ENCODE measurements at regions not wholly inside any gene's neighbourhood (a gene's known extent, or its start where the extent isn't known, plus 50 kb on each side); places are given as distances from the start of the nearest gene placed in this dataset.

DNA sequence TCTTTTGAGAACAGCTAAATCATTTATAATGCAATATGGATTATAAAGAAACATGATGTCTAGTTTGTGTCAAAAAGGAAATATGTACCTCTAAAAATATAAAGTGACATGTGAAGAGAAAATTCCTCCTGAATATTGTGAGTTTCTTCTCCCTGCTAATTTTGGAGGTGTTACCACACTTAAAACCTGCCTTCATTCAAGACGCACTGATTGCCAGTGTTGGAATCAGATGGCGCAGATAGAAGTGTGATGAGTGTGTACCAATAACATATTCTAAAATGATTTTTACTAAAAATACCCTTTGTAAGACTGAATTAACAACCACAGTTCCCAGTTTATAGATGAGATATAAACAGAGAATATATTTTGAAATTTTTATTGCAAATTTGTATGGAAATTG is 681.8 kb upstream of the LRATD1 start:
- DNase-seq = no peak
- Histone ChIP-seq H3K27me3 (no peaks in the 10 kb centered on the region), H3K36me3 (no peaks in the 10 kb centered on the region), H3K4me1 (no peaks in the 10 kb centered on the region), H3K9me3 (no peaks in the 10 kb centered on the region), H3K27ac (no peak overlapping the region), H3K4me3 (no peak overlapping the region)
- TF ChIP-seq, protein P1, sequence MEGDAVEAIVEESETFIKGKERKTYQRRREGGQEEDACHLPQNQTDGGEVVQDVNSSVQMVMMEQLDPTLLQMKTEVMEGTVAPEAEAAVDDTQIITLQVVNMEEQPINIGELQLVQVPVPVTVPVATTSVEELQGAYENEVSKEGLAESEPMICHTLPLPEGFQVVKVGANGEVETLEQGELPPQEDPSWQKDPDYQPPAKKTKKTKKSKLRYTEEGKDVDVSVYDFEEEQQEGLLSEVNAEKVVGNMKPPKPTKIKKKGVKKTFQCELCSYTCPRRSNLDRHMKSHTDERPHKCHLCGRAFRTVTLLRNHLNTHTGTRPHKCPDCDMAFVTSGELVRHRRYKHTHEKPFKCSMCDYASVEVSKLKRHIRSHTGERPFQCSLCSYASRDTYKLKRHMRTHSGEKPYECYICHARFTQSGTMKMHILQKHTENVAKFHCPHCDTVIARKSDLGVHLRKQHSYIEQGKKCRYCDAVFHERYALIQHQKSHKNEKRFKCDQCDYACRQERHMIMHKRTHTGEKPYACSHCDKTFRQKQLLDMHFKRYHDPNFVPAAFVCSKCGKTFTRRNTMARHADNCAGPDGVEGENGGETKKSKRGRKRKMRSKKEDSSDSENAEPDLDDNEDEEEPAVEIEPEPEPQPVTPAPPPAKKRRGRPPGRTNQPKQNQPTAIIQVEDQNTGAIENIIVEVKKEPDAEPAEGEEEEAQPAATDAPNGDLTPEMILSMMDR (IDR thresholded peaks at IDR 0.05) = no peak
- intact Hi-C loops (cut with DNase I; ENCODE audit: low total_unique reads) = no loop called here

DNA sequence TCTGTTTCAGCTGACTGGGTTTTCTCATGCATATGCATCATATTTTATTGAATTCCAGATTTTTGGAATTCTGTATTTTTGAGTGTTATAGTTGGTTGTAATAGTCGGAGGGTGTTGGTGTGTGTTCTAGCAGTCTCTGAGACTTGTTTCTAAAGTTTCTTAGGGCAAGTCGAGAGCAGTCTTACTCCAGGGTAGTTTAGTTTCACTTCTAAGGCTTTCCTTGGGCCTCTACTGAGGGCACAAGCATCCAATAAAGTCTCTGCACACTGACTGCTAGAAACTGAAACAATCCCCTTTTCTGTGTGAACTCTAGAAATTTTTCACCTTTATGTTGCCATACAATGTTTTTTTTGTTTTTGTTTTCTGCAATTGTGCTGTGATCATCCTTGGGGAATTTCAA is 663.7 kb upstream of the LRATD1 start:
- H3K4me3 ChIP-seq = no peak overlapping the region
- H3K27me3 ChIP-seq = no peaks in the 10 kb centered on the region
- TF ChIP-seq, protein P1 (IDR thresholded peaks at IDR 0.05) = no peak
- H3K9me3 ChIP-seq = no peaks in the 10 kb centered on the region
- H3K4me1 ChIP-seq = no peaks in the 10 kb centered on the region
- H3K36me3 ChIP-seq = no peaks in the 10 kb centered on the region
- intact Hi-C loops (cut with DNase I; ENCODE audit: low total_unique reads) = no loop called here
- no peak for DNase-seq
- H3K27ac ChIP-seq = no peak overlapping the region

DNA sequence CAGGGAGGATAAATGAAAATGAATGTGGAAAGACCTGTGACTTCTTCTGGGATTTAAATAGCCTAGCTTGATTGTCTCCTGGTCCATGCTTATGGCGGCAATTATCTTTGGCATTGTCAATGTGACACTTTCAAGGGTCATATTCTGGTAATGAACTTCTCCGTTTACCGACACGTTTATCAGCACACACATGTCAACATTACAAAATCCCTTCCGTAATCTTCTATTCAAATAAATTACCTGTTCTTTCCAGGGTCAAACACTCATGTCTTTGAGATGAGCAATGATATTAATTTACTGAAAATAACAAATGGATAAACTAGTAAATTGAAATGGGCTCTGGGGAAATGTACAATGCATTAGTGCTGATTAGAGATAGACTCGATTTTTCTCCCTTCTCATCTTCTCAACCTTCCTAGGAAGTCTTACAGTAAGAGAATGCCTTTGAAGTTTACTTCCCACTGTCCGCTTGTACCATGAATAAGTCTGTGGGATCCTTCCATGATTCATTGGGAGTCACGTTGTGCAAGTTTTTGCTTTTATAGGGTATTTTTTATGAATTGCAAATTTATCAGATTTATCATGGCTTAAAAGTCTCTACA is 646.3 kb upstream of the LRATD1 start:
- no peak overlapping the region for H3K27ac ChIP-seq
- H3K9me3 ChIP-seq = no peaks in the 10 kb centered on the region
- H3K4me1 ChIP-seq = no peaks in the 10 kb centered on the region
- H3K27me3 ChIP-seq = no peaks in the 10 kb centered on the region
- TF ChIP-seq, protein P1 (IDR thresholded peaks at IDR 0.05) = no peak
- intact Hi-C loops (cut with DNase I; ENCODE audit: low total_unique reads) = no loop called here
- no peak overlapping the region for H3K4me3 ChIP-seq
- DNase-seq = no peak
- no peaks in the 10 kb centered on the region for H3K36me3 ChIP-seq

DNA sequence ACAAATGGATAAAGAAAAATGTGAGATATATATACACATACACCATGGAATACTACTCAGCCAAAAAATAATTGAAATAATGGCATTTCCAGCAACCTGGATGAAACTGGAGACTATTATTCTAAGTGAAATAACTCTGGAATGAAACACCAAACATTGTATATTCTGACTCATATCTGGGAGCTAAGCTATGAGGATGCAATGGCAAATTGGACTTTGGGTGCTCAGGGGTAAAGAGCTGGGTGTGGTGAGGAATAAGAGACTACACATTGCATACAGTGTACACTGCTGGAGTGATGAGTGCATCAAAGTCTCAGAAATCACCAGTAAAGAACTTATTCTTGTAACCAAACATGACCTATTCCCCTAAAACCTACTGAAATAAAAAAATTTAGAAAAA is 636.0 kb upstream of the LRATD1 start:
- TF ChIP-seq, protein P1 (IDR thresholded peaks at IDR 0.05) = no peak
- Histone ChIP-seq H3K4me1 (no peaks in the 10 kb centered on the region), H3K27ac (no peak overlapping the region), H3K9me3 (peaks cover 0 to 4% (median 0%) of the 10 kb centered on the region in 3 donors), H3K36me3 (no peaks in the 10 kb centered on the region), H3K4me3 (no peak overlapping the region), H3K27me3 (no peaks in the 10 kb centered on the region)
- DNase-seq = no peak
- intact Hi-C loops (cut with DNase I; ENCODE audit: low total_unique reads) = no loop called here

DNA sequence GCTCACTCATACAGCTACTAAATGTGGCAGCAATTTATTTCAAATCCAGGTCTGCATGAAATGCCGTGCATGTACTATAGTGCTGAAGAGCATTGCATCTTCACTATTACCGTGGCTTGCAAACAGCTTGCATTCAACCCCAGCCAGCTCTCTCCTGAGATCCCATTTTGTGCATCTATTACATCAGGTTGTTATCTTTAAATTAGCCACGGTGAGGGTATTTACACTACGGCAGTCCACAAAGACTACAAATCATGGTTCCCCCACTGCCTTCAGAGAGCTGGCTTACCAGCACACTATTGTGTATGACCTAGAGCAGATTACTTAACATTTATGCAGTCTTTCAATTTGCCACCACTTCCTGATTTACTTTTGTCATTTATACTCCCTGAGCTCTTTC is 621.3 kb upstream of the LRATD1 start:
- H3K4me1 ChIP-seq = peaks cover 0 to under 1% (median 0%) of the 10 kb centered on the region in 4 donors
- no peaks in the 10 kb centered on the region for H3K36me3 ChIP-seq
- H3K4me3 ChIP-seq = no peak overlapping the region
- no peaks in the 10 kb centered on the region for H3K27me3 ChIP-seq
- intact Hi-C loops (cut with DNase I; ENCODE audit: low total_unique reads) = no loop called here
- TF ChIP-seq, protein P1 (IDR thresholded peaks at IDR 0.05) = no peak
- no peak for DNase-seq
- H3K27ac ChIP-seq = no peak overlapping the region
- H3K9me3 ChIP-seq = no peaks in the 10 kb centered on the region

Measured in tibial artery (tissue), 4 donors.